Fibroblast of lung (primary cell): ENCODE measurements at regions not wholly inside any gene's neighbourhood (a gene's known extent, or its start where the extent isn't known, plus 50 kb on each side); places are given as distances from the start of the nearest gene placed in this dataset.

ENCODE experiments used
- DNase-seq, 2 donors: peaks; one replicate each; pipeline versions ENCODE4 v3.0.0 to v3.0.0-alpha.2; 2010; ENCODE audit warnings: low read depth in 2 of 2
- H2AFZ ChIP-seq: 2 replicates; pipeline ENCODE4 v1.5.1; 2012; ENCODE audit warnings: low read length, control low read depth, inconsistent platforms
- H3K27ac ChIP-seq: 2 replicates; pipeline ENCODE4 v1.5.1; 2011; ENCODE audit warnings: low read length, control low read depth; ENCODE audit not compliant: insufficient read depth
- H3K27me3 ChIP-seq: 2 replicates; pipeline ENCODE4 v1.5.1; 2011; ENCODE audit warnings: mild to moderate bottlenecking, low read length; ENCODE audit not compliant: control insufficient read depth, insufficient read depth
- H3K36me3 ChIP-seq: 2 replicates; pipeline ENCODE4 v1.5.1; 2011; ENCODE audit warnings: low read length; ENCODE audit not compliant: control insufficient read depth, insufficient read depth
- H3K4me1 ChIP-seq: 2 replicates; pipeline ENCODE4 v1.5.1; 2011; ENCODE audit warnings: low read length; ENCODE audit not compliant: control insufficient read depth, insufficient read depth; ENCODE audit errors: extremely low read depth
- H3K4me2 ChIP-seq: 2 replicates; pipeline ENCODE4 v1.5.1; 2011; ENCODE audit warnings: low read length, control low read depth; ENCODE audit not compliant: insufficient read depth; ENCODE audit errors: extremely low read depth
- H3K4me3 ChIP-seq, 4 experiments: fragments of 200-600 bp in 1 of 4; sonication (generic) in 1 of 4; replicated peaks in 1 of 4; 2 replicates each; pipeline ENCODE4 v1.5.1; 2011 to 2016; ENCODE audit warnings: low read length in 4 of 4, low read depth in 3 of 4, mild to moderate bottlenecking in 3 of 4, control low read depth in 2 of 4, inconsistent platforms in 1 of 4, mixed read lengths in 1 of 4; ENCODE audit not compliant: insufficient read depth in 1 of 4; ENCODE audit errors: control extremely low read depth in 1 of 4
- H3K79me2 ChIP-seq: 2 replicates; pipeline ENCODE4 v1.5.1; 2012; ENCODE audit warnings: mild to moderate bottlenecking, low read length, inconsistent platforms; ENCODE audit not compliant: control insufficient read depth, insufficient read depth
- H3K9ac ChIP-seq: 2 replicates; pipeline ENCODE4 v1.5.1; 2011; ENCODE audit warnings: mild to moderate bottlenecking, low read length, control low read depth; ENCODE audit not compliant: insufficient read depth
- H3K9me3 ChIP-seq: 2 replicates; pipeline ENCODE4 v1.5.1; 2012; ENCODE audit warnings: low read depth, low read length; ENCODE audit not compliant: control insufficient read depth, insufficient read depth
- H4K20me1 ChIP-seq: 2 replicates; pipeline ENCODE4 v1.5.1; 2011; ENCODE audit warnings: low read length; ENCODE audit not compliant: control insufficient read depth, insufficient read depth; ENCODE audit errors: extremely low read depth
- EZH2 ChIP-seq: IDR thresholded peaks from 2 replicates; pipeline ENCODE4 v1.5.1; 2012; ENCODE audit warnings: low read length, control low read depth, mild to moderate bottlenecking; ENCODE audit errors: missing control alignments
- TF ChIP-seq, protein P1 (sequence below), 2 donors: IDR thresholded peaks in 1 of 2; conservative IDR thresholded peaks in 1 of 2; 1 replicate in 1 of 2; 2 replicates in 1 of 2; pipeline ENCODE4 v1.5.1; 2011 to 2012; ENCODE audit warnings: low read length in 2 of 2, control low read depth in 1 of 2, inconsistent platforms in 1 of 2, low read depth in 1 of 2, mild to moderate bottlenecking in 1 of 2

DNA sequence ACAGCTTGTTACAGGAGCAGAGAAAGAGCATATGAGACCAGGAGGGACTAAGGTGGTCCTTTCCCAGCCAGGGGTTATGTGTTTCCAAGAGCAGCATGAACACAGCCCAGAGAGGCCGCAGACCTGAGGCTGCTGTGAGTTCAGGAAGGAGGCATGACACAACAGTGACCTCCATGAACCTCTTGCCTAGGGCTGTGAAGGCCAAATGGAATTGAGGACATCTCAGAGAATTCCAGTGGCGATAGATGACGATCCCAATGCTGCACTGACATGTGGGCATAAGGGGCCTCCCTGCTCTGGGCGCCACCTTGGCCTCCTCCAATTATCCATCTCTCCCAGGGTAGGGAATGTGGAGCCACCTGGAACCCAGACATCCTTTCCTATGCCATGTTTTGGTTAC lies 79.9 kb upstream of the FUCA2 start:
- Histone ChIP-seq H3K4me1 (peaks cover 10% of the 10 kb centered on the region), H3K79me2 (no peaks in the 10 kb centered on the region), H3K4me2 (no peak overlapping the region), H3K9me3 (no peaks in the 10 kb centered on the region), H3K9ac (no peak overlapping the region), H4K20me1 (no peaks in the 10 kb centered on the region), H3K4me3 (no peak overlapping the region), H3K27ac (no peak overlapping the region), H3K27me3 (no peaks in the 10 kb centered on the region), H2AFZ (no peak overlapping the region), H3K36me3 (no peaks in the 10 kb centered on the region)
- TF ChIP-seq EZH2 = no peak
- TF ChIP-seq, protein P1, sequence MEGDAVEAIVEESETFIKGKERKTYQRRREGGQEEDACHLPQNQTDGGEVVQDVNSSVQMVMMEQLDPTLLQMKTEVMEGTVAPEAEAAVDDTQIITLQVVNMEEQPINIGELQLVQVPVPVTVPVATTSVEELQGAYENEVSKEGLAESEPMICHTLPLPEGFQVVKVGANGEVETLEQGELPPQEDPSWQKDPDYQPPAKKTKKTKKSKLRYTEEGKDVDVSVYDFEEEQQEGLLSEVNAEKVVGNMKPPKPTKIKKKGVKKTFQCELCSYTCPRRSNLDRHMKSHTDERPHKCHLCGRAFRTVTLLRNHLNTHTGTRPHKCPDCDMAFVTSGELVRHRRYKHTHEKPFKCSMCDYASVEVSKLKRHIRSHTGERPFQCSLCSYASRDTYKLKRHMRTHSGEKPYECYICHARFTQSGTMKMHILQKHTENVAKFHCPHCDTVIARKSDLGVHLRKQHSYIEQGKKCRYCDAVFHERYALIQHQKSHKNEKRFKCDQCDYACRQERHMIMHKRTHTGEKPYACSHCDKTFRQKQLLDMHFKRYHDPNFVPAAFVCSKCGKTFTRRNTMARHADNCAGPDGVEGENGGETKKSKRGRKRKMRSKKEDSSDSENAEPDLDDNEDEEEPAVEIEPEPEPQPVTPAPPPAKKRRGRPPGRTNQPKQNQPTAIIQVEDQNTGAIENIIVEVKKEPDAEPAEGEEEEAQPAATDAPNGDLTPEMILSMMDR (conservative IDR thresholded peaks at IDR 0.05 in 1 of 2, IDR thresholded peaks at IDR 0.05 in 1 of 2; ENCODE audit: low read depth in 1 of 2, low read length in 2 of 2) = no peak
- no peak for DNase-seq

DNA sequence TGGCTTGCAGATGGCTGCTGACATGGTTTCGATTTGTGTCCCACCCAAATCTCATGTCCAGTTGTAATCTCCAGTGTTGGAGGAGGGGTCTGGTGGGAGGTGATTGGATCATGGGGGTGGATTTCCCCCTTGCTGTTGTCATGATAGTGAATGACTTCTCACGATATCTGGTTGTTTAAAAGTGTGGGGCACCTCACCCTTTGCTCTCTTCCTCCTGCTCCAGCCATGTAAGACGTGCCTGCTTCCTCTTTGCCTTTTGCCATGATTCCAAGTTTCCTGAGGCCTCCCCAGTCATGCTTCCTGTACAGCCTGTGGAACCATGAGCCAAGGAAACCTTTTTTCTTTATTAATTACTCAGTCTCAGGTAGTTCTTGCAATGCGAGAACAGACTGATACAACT lies 77.6 kb upstream of the FUCA2 start:
- no peak for DNase-seq
- Histone ChIP-seq H3K27ac (no peak overlapping the region), H3K36me3 (no peaks in the 10 kb centered on the region), H3K4me3 (no peak overlapping the region), H3K9ac (no peak overlapping the region), H4K20me1 (no peaks in the 10 kb centered on the region), H3K4me1 (no peaks in the 10 kb centered on the region), H3K27me3 (no peaks in the 10 kb centered on the region), H3K4me2 (no peak overlapping the region), H2AFZ (no peak overlapping the region), H3K79me2 (no peaks in the 10 kb centered on the region), H3K9me3 (no peaks in the 10 kb centered on the region)
- TF ChIP-seq, protein P1 (conservative IDR thresholded peaks at IDR 0.05 in 1 of 2, IDR thresholded peaks at IDR 0.05 in 1 of 2; ENCODE audit: low read depth in 1 of 2, low read length in 2 of 2) = no peak
- TF ChIP-seq EZH2 = no peak

DNA sequence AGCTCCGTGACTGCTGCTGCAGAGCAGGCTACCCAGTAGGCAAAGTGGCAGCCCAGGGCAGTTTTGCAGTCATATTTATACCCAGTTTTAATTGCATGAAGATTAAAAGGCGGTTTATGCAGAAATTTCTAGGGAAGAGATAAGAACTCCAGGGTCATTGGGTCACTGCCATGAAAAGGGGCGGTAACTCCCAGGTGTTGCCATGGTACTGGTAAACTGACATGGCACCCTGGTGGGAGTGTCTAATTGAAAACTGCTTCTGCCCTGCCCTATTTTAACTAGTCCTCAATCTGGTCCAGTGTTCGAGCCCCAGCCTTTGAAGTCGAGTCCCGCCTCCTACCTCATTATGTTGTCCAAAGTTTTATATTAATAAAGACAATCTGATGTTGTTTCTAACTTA lies 75.0 kb upstream of the FUCA2 start:
- peaks cover 2% of the 10 kb centered on the region for H3K4me1 ChIP-seq
- no peaks in the 10 kb centered on the region for H3K79me2 ChIP-seq
- no peaks in the 10 kb centered on the region for H3K9me3 ChIP-seq
- H3K27me3 ChIP-seq = no peaks in the 10 kb centered on the region
- no peak overlapping the region for H3K9ac ChIP-seq
- TF ChIP-seq, protein P1 (conservative IDR thresholded peaks at IDR 0.05 in 1 of 2, IDR thresholded peaks at IDR 0.05 in 1 of 2; ENCODE audit: low read depth in 1 of 2, low read length in 2 of 2) = no peak
- no peak for TF ChIP-seq EZH2
- no peak overlapping the region for H3K4me3 ChIP-seq
- H4K20me1 ChIP-seq = no peaks in the 10 kb centered on the region
- H3K36me3 ChIP-seq = no peaks in the 10 kb centered on the region
- H3K27ac ChIP-seq = no peak overlapping the region
- no peak overlapping the region for H2AFZ ChIP-seq
- H3K4me2 ChIP-seq = no peak overlapping the region
- DNase-seq = no peak
